H1 (cell line): ENCODE measurements at regions not wholly inside any gene's neighbourhood (a gene's known extent, or its start where the extent isn't known, plus 50 kb on each side); places are given as distances from the start of the nearest gene placed in this dataset.

Experiments
- BACH1 ChIP-seq: IDR thresholded peaks from 2 replicates; pipeline ENCODE4 v1.6.1; 2012; ENCODE audit warnings: low read length, improper control_type of control experiment
- CBX8 ChIP-seq: fragments of 300-800, 300-1000 bp; sonication (generic); IDR thresholded peaks from 2 replicates; pipeline ENCODE4 v1.7.1; 2016; ENCODE audit warnings: low read depth, low read length, borderline replicate concordance
- CHD1 ChIP-seq: IDR thresholded peaks from 2 replicates; pipeline ENCODE4 v1.6.1; 2012; ENCODE audit warnings: low read depth, low read length, improper control_type of control experiment
- FOSL1 ChIP-seq: IDR thresholded peaks from 2 replicates; pipeline ENCODE4 v1.6.1; 2011; ENCODE audit warnings: mild to moderate bottlenecking, low read depth, low read length, moderate library complexity; ENCODE audit not compliant: insufficient read depth
- SIRT6 ChIP-seq: IDR thresholded peaks from one replicate; pipeline ENCODE4 v1.7.1; 2012; ENCODE audit warnings: low read length, inconsistent platforms
- SP1 ChIP-seq: IDR thresholded peaks from 2 replicates; pipeline ENCODE4 v1.6.1; 2011; ENCODE audit warnings: low read depth, low read length
- TAF7 ChIP-seq: optimal IDR thresholded peaks from 2 replicates; pipeline ENCODE3; 2011; ENCODE audit warnings: low read depth, mild to moderate bottlenecking, inconsistent platforms, low read length, moderate library complexity, borderline replicate concordance

DNA sequence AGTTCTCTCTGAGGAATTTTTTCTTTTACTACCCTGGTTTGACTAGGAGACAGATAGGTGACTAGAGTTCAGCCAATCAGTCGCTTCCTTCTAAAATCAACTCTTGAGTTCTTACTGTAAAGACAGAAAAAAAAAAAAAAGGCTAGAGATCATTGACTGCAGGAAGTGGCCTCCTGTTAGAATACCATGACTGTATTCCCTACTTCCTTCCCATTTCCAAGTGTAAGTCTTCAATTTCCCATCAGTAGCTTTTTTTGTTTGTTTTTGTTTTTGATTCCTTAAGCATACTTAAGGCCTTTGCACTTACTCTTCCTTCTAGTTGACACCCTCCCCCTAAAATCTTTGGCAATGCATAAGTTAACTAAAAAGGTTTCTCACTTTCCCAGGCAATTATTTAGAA is 154.3 kb downstream of the HMHB1 start (continued):
- TF ChIP-seq SP1 = no peak
- no peak for TF ChIP-seq CHD1
- no peak for TF ChIP-seq SIRT6
- TF ChIP-seq CBX8 = no peak
- no peak for TF ChIP-seq FOSL1
- no peak for TF ChIP-seq TAF7
- TF ChIP-seq BACH1 = no peak
